ENCODE measurements at regions not wholly inside any gene's neighbourhood (a gene's known extent, or its start where the extent isn't known, plus 50 kb on each side); places are given as distances from the start of the nearest gene placed in this dataset.

GRCh38 chr20:63107449-63108200 is 100.9 kb upstream of the BHLHE23 start:
- H3K27ac Mint-ChIP-seq: no peak overlapping the region
- Histone ChIP-seq H3K4me3 (ENCODE audit: low read length) (no peak overlapping the region), H3K27ac (ENCODE audit: low read depth, low read length) (no peak overlapping the region), H3K36me3 (ENCODE audit: control insufficient read depth, insufficient read depth, low read length) (no peaks in the 10 kb centered on the region), H3K4me1 (ENCODE audit: control insufficient read depth, insufficient read depth, low read length) (no peaks in the 10 kb centered on the region), H3K9ac (ENCODE audit: extremely low read depth, low read length, poor library complexity, severe bottlenecking) (no peak overlapping the region), H3K27me3 (ENCODE audit: control insufficient read depth, insufficient read depth, low read length, poor library complexity, severe bottlenecking) (peaks cover 27% of the 10 kb centered on the region), H3K9me3 (ENCODE audit: control insufficient read depth, low read length) (no peaks in the 10 kb centered on the region)
- peaks cover 34% of the 10 kb centered on the region for H3K27me3 Mint-ChIP-seq (ENCODE audit: insufficient read depth)
- no peak for DNase-seq
- H3K4me1 Mint-ChIP-seq: no peaks in the 10 kb centered on the region
- H3K4me3 Mint-ChIP-seq: no peak overlapping the region
- H3K36me3 Mint-ChIP-seq (ENCODE audit: low read depth): no peaks in the 10 kb centered on the region
- peaks cover 4% of the 10 kb centered on the region for H3K9me3 Mint-ChIP-seq
- TF ChIP-seq CTCF (conservative IDR thresholded peaks at IDR 0.05): no peak
- 66 to 78% methylated on average over 2 to 8 of the region's 8 CpGs for WGBS, 2 experiments (ENCODE audit: insufficient coverage in 1 of 2, insufficient read length in 1 of 2)

GRCh38 chr20:63106765-63107448 is 100.1 kb upstream of the BHLHE23 start:
- Mint-ChIP-seq H3K4me1 (no peaks in the 10 kb centered on the region), H3K9me3 (peaks cover 5% of the 10 kb centered on the region), H3K4me3 (no peak overlapping the region), H3K36me3 (ENCODE audit: low read depth) (no peaks in the 10 kb centered on the region), H3K27me3 (ENCODE audit: insufficient read depth) (peaks cover 38% of the 10 kb centered on the region), H3K27ac (no peak overlapping the region)
- Histone ChIP-seq H3K9ac (ENCODE audit: extremely low read depth, low read length, poor library complexity, severe bottlenecking) (no peak overlapping the region), H3K9me3 (ENCODE audit: control insufficient read depth, low read length) (no peaks in the 10 kb centered on the region), H3K4me1 (ENCODE audit: control insufficient read depth, insufficient read depth, low read length) (peaks cover 3% of the 10 kb centered on the region), H3K27me3 (ENCODE audit: control insufficient read depth, insufficient read depth, low read length, poor library complexity, severe bottlenecking) (peaks cover 34% of the 10 kb centered on the region), H3K4me3 (ENCODE audit: low read length) (no peak overlapping the region), H3K36me3 (ENCODE audit: control insufficient read depth, insufficient read depth, low read length) (no peaks in the 10 kb centered on the region), H3K27ac (ENCODE audit: low read depth, low read length) (no peak overlapping the region)
- WGBS, 2 experiments (ENCODE audit: insufficient coverage in 1 of 2, insufficient read length in 1 of 2): 76 to 85% methylated on average over 10 to 16 of the region's 16 CpGs
- TF ChIP-seq CTCF (conservative IDR thresholded peaks at IDR 0.05): no peak
- no peak for DNase-seq

- WGBS, 2 experiments (ENCODE audit: insufficient coverage in 1 of 2, insufficient read length in 1 of 2): 84 to 86% methylated on average over 9 to 15 of the region's 15 CpGs
- no peak for TF ChIP-seq CTCF (conservative IDR thresholded peaks at IDR 0.05)
- no peak overlapping the region for H3K4me3 Mint-ChIP-seq
Measured at GRCh38 chr20:63106108-63106764, 99.5 kb upstream of the BHLHE23 start.

More at GRCh38 chr20:63106108-63106764, 99.5 kb upstream of the BHLHE23 start:
- H3K27ac Mint-ChIP-seq: no peak overlapping the region
- H3K27me3 ChIP-seq (ENCODE audit: control insufficient read depth, insufficient read depth, low read length, poor library complexity, severe bottlenecking): peaks cover 35% of the 10 kb centered on the region
- no peak overlapping the region for H3K9ac ChIP-seq (ENCODE audit: extremely low read depth, low read length, poor library complexity, severe bottlenecking)
- peaks cover 3% of the 10 kb centered on the region for H3K4me1 ChIP-seq (ENCODE audit: control insufficient read depth, insufficient read depth, low read length)
- H3K9me3 Mint-ChIP-seq: peaks cover 5% of the 10 kb centered on the region
- no peaks in the 10 kb centered on the region for H3K4me1 Mint-ChIP-seq
- H3K27me3 Mint-ChIP-seq (ENCODE audit: insufficient read depth): peaks cover 40% of the 10 kb centered on the region
- H3K9me3 ChIP-seq (ENCODE audit: control insufficient read depth, low read length): no peaks in the 10 kb centered on the region
- no peaks in the 10 kb centered on the region for H3K36me3 ChIP-seq (ENCODE audit: control insufficient read depth, insufficient read depth, low read length)
- no peak overlapping the region for H3K4me3 ChIP-seq (ENCODE audit: low read length)
- DNase-seq: no peak
- no peaks in the 10 kb centered on the region for H3K36me3 Mint-ChIP-seq (ENCODE audit: low read depth)
- no peak overlapping the region for H3K27ac ChIP-seq (ENCODE audit: low read depth, low read length)
